ENCODE measurements at regions not wholly inside any gene's neighbourhood (a gene's known extent, or its start where the extent isn't known, plus 50 kb on each side); places are given as distances from the start of the nearest gene placed in this dataset.

- no peak overlapping the region for H3K4me2 ChIP-seq (ENCODE audit: unreplicated experiment)
- H3K9me3 ChIP-seq (ENCODE audit: low read depth), result no peaks in the 10 kb centered on the region
- H4K20me1 ChIP-seq (ENCODE audit: insufficient read depth), result no peaks in the 10 kb centered on the region
- in situ Hi-C loops (cut with MboI), result no loop called here
- no peaks in the 10 kb centered on the region for H3K79me2 ChIP-seq (ENCODE audit: insufficient read depth)
- no peak overlapping the region for H3K4me3 ChIP-seq
- H3K9ac ChIP-seq, result no peak overlapping the region
- peaks cover 8% of the 10 kb centered on the region; the same call in 1 of the 2 replicates for H3K4me1 ChIP-seq (ENCODE audit: insufficient read depth)
- H3K36me3 ChIP-seq (ENCODE audit: low read depth), result no peaks in the 10 kb centered on the region
- H3F3A ChIP-seq (ENCODE audit: insufficient read depth), result no peaks in the 10 kb centered on the region
- no peaks in the 10 kb centered on the region for H3K9me2 ChIP-seq (ENCODE audit: insufficient read depth)
- TF ChIP-seq EZH2 (IDR thresholded peaks at IDR 0.05; ENCODE audit: insufficient read depth, poor library complexity, severe bottlenecking) (no peak), EZH2phosphoT487 (IDR thresholded peaks at IDR 0.05; ENCODE audit: insufficient read depth, low read depth) (no peak)
- H3K27me3 ChIP-seq (replicated peaks; ENCODE audit: insufficient read depth), result no peaks in the 10 kb centered on the region
- H3K27ac ChIP-seq, result no peak overlapping the region
- 69 to 77% methylated on average over 1 of the region's 1 CpG for WGBS, 2 experiments (ENCODE audit: low coverage in 1 of 2, low lambda C conversion rate in 2 of 2, missing lambda C conversion rate in 2 of 2)
- no peak for DNase-seq
- no peak overlapping the region for H2AFZ ChIP-seq
These were observed 1302.3 kb downstream of the XPNPEP1 start for GRCh38 chr10:108620821-108621534.

- Histone ChIP-seq H3K27ac (no peak overlapping the region), H2AFZ (no peak overlapping the region), H3K9me2 (ENCODE audit: insufficient read depth) (no peaks in the 10 kb centered on the region), H3K79me2 (ENCODE audit: insufficient read depth) (no peaks in the 10 kb centered on the region), H3K27me3 (replicated peaks; ENCODE audit: insufficient read depth) (no peaks in the 10 kb centered on the region), H3K4me1 (ENCODE audit: insufficient read depth) (peaks cover 8% of the 10 kb centered on the region; the same call in 1 of the 2 replicates), H3K4me2 (ENCODE audit: unreplicated experiment) (no peak overlapping the region), H3K9ac (no peak overlapping the region), H3K9me3 (ENCODE audit: low read depth) (no peaks in the 10 kb centered on the region), H4K20me1 (ENCODE audit: insufficient read depth) (no peaks in the 10 kb centered on the region), H3F3A (ENCODE audit: insufficient read depth) (no peaks in the 10 kb centered on the region), H3K4me3 (no peak overlapping the region), H3K36me3 (ENCODE audit: low read depth) (no peaks in the 10 kb centered on the region)
- in situ Hi-C loops (cut with MboI), result no loop called here
- TF ChIP-seq EZH2 (IDR thresholded peaks at IDR 0.05; ENCODE audit: insufficient read depth, poor library complexity, severe bottlenecking) (no peak), EZH2phosphoT487 (IDR thresholded peaks at IDR 0.05; ENCODE audit: insufficient read depth, low read depth) (no peak)
- 77% methylated on average over 6 of the region's 6 CpGs for WGBS, 2 experiments (ENCODE audit: low coverage in 1 of 2, low lambda C conversion rate in 2 of 2, missing lambda C conversion rate in 2 of 2)
- DNase-seq, result peak; percentile 54
These were observed 1306.6 kb downstream of the XPNPEP1 start for GRCh38 chr10:108616559-108617285.

- WGBS, 2 experiments (ENCODE audit: low coverage in 1 of 2, low lambda C conversion rate in 2 of 2, missing lambda C conversion rate in 2 of 2), result 73 to 74% methylated on average over 3 of the region's 3 CpGs
- H3K27me3 ChIP-seq (replicated peaks; ENCODE audit: insufficient read depth), result no peaks in the 10 kb centered on the region
- no peaks in the 10 kb centered on the region for H3K9me3 ChIP-seq (ENCODE audit: low read depth)
- H4K20me1 ChIP-seq (ENCODE audit: insufficient read depth), result no peaks in the 10 kb centered on the region
- no peak overlapping the region for H3K4me3 ChIP-seq
- H3K4me1 ChIP-seq (ENCODE audit: insufficient read depth), result peaks cover 8% of the 10 kb centered on the region; the same call in 1 of the 2 replicates
- H2AFZ ChIP-seq, result no peak overlapping the region
- H3K9ac ChIP-seq, result no peak overlapping the region
- in situ Hi-C loops (cut with MboI), result no loop called here
- no peak for DNase-seq
- H3F3A ChIP-seq (ENCODE audit: insufficient read depth), result no peaks in the 10 kb centered on the region
- no peaks in the 10 kb centered on the region for H3K36me3 ChIP-seq (ENCODE audit: low read depth)
- H3K79me2 ChIP-seq (ENCODE audit: insufficient read depth), result no peaks in the 10 kb centered on the region
- H3K9me2 ChIP-seq (ENCODE audit: insufficient read depth), result no peaks in the 10 kb centered on the region
- TF ChIP-seq EZH2 (IDR thresholded peaks at IDR 0.05; ENCODE audit: insufficient read depth, poor library complexity, severe bottlenecking), result no peak
- no peak for TF ChIP-seq EZH2phosphoT487 (IDR thresholded peaks at IDR 0.05; ENCODE audit: insufficient read depth, low read depth)
- no peak overlapping the region for H3K27ac ChIP-seq
- no peak overlapping the region for H3K4me2 ChIP-seq (ENCODE audit: unreplicated experiment)
These were observed 1307.6 kb downstream of the XPNPEP1 start for GRCh38 chr10:108615576-108616320.

- H2AFZ ChIP-seq, result no peak overlapping the region
- WGBS, 2 experiments (ENCODE audit: low coverage in 1 of 2, low lambda C conversion rate in 2 of 2, missing lambda C conversion rate in 2 of 2), result 41% methylated on average over 3 of the region's 3 CpGs
These were observed 1310.8 kb downstream of the XPNPEP1 start for GRCh38 chr10:108612485-108612884.

More at GRCh38 chr10:108612485-108612884, 1310.8 kb downstream of the XPNPEP1 start:
- H3F3A ChIP-seq (ENCODE audit: insufficient read depth), result no peaks in the 10 kb centered on the region
- H3K4me2 ChIP-seq (ENCODE audit: unreplicated experiment), result no peak overlapping the region
- H3K79me2 ChIP-seq (ENCODE audit: insufficient read depth), result no peaks in the 10 kb centered on the region
- H3K4me3 ChIP-seq, result no peak overlapping the region
- no peak overlapping the region for H3K9ac ChIP-seq
- no peak for DNase-seq
- H4K20me1 ChIP-seq (ENCODE audit: insufficient read depth), result no peaks in the 10 kb centered on the region
- H3K9me3 ChIP-seq (ENCODE audit: low read depth), result no peaks in the 10 kb centered on the region
- peaks cover 8% of the 10 kb centered on the region; the same call in 1 of the 2 replicates for H3K4me1 ChIP-seq (ENCODE audit: insufficient read depth)
- in situ Hi-C loops (cut with MboI), result no loop called here
- H3K27ac ChIP-seq, result no peak overlapping the region
- no peaks in the 10 kb centered on the region for H3K9me2 ChIP-seq (ENCODE audit: insufficient read depth)
- no peaks in the 10 kb centered on the region for H3K27me3 ChIP-seq (replicated peaks; ENCODE audit: insufficient read depth)
- no peaks in the 10 kb centered on the region for H3K36me3 ChIP-seq (ENCODE audit: low read depth)
- TF ChIP-seq EZH2 (IDR thresholded peaks at IDR 0.05; ENCODE audit: insufficient read depth, poor library complexity, severe bottlenecking), result no peak
- no peak for TF ChIP-seq EZH2phosphoT487 (IDR thresholded peaks at IDR 0.05; ENCODE audit: insufficient read depth, low read depth)

Measured in GM23248 (cell line).